ENCODE measurements at regions not wholly inside any gene's neighbourhood (a gene's known extent, or its start where the extent isn't known, plus 50 kb on each side); places are given as distances from the start of the nearest gene placed in this dataset.

GRCh38 chr6:105705608-105706007 is 302.7 kb upstream of the PREP start:
- TF ChIP-seq EP300 (IDR thresholded peaks at IDR 0.05): no peak
- no peak for TF ChIP-seq CTCF (IDR thresholded peaks at IDR 0.05)
